Activated CD8-positive, alpha-beta memory T cell treated with anti-CD3 and anti-CD28 coated beads, Interleukin-2, amount 50 U/mL, for 24 hours (primary cell): ENCODE measurements at regions not wholly inside any gene's neighbourhood (a gene's known extent, or its start where the extent isn't known, plus 50 kb on each side); places are given as distances from the start of the nearest gene placed in this dataset.
"Not testable (repeated sequence)": the region's sequence is repeated elsewhere in the genome, so short reads cannot be mapped to it uniquely, and the experiment has no call there.

Experiments
- DNase-seq: peaks from one replicate; pipeline ENCODE4 v3.0.0-alpha.2; 2020; ENCODE audit errors: extremely low read depth

DNA sequence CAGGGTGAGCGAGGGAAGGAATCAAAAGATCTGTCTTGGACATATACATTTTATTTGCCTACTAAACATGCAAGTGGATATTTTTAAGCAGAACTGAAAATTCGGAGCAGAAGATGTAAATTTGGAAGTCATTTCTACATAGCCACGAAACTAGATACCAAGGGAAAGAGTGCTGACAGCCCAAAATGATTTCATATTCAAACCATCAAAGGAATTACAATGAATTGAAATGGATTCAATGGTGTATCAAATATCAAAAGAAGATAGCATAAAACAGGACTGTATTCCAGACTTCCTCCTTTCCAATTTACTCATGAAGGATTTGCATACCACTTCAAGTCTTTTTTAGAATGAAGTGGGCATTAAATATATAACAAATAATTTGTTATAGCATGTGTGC lies 313.5 kb upstream of the KITLG start:
- DNase-seq, result no peak

DNA sequence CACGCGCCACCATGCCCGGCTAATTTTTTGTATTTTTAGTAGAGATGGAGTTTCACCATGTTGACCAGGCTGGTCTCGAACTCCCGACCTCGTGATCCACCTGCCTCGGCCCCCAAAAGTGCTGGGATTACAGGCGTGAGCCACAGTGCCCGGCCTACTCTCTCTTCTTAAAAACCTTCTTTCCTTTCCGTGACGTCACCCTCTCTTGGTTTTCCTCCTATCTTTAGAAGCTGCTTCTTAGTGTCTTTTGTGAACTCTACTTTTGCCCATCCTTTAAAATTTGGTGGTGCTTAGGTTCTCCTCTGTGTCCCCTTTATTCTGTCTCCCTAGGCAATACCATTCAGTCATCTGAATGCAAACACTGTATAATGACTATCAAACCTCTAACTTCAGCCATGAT lies 311.2 kb upstream of the KITLG start:
- DNase-seq, result not testable (repeated sequence)

DNA sequence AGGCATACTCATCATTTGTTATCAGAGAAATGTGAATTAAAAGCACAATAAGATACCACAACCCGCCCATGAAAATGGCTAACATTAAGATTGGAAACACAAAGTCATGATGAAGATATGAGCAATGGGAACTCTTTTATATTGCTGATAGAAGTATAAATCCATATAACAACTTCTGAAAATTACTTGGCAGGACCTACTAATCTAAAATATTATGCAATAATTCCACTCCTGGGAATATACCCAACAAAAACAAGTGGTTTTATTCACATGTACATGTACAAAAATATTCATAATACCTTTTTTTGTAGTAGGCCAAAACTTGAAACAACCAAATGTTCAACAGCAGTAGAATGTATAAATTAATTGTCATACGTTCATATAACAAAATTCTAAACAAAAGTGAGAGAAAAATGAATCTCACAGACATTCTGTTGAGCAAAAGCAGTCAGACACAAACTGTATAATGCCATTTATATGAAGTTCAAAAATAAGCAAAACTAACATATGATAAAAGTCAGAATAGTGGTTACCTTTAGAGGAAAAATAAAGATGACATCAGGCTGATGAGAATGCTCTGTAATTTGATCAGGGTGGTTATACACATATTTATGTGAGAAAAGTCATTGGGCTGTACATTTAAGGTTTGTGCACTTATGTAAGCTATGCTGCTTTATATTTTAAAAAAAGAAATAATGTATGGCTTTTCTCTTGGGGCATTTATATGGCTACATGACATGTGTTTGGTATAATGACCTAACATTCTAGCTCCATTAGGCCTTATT lies 309.2 kb upstream of the KITLG start:
- no peak for DNase-seq

DNA sequence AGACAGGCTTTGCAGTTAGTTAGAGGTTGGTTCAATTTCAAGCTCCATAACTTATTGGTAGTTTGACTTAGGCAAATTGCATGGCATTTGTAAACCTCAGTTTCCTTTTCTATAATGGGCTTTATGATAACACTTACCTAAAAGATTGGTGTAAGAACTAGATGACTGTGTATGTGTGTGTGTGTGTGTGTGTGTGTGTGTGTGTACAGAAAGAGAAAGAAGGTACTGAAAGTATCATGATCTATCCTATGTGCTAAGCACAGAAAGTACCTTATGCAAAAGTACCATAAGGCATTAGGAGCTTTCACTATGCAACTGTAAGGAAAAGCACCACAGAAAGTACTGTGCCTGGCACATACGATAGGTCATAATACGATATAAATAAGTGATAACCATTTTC lies 304.3 kb upstream of the KITLG start:
- no peak for DNase-seq

DNA sequence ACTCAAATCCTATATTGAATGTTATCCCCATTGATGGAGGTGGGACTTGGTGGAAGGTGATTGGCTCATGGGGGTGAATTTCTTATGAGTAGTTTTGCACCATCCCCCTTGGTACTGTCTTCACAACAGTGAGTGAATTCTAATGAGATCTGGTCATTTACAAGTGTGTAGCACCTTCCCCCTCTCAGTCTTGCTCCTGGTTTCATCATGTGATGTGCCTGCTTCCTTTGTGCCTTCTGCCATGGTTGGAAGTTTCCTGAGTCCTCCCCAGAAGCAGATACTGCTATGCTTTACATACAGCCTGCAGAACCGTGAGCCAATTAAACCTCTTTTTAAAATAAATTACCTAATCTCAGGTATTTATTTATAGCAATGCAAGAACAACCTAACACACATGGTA lies 302.4 kb upstream of the KITLG start:
- no peak for DNase-seq

DNA sequence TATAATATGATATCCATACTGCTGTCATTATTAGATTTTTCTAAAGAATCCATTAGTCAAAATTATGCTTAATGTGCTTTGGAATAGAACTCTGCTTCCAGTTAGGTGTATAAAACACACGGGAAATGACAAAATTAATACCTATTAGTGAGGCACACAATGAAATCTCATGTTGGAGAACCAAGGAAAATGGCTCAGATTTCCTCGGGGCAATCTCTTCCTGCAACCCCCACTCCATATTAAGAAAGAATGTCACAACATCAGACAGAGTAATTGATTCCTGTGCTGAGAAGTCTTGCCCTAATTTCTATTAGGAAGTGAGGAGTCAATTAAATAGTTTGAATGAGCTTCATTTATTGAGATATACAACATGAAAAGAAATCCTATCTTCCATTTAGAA lies 299.8 kb upstream of the KITLG start:
- no peak for DNase-seq

DNA sequence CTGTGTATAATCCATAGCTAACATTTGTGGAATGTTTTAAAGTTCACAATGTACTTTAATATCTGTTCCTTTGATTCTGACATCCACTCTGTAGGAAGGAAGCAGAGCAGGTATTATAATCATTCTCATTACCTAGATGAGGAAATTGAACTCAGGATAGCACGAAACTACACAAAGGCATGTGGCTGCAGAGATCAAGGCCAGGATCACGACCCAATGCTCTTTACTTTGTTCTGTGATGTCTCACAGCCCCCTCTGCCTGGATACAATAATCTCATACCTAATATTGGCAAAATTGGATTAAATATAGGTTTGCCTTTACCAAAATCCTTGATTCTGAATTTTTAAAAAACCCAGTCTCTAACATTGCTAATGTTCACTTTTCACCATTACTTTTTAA lies 298.0 kb upstream of the KITLG start:
- no peak for DNase-seq

DNA sequence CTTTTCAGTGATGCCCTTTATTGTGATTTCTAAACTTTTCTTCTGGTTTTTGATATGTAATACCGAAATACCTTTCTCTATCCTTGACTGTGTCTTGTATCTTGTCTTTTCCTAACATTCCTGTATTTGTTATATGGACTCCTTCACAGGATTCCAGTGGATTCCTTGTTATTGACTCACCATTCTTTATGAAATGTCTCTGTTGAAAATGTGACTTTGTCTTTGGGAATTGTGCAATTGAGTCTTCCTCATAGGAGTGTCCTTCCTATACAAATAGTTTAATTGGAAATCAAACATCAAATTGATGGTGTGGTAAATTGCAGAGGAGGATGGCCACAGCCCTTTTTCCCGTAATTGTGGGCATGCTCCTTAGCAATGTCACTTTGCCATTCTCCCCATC lies 296.6 kb upstream of the KITLG start:
- no peak for DNase-seq

DNA sequence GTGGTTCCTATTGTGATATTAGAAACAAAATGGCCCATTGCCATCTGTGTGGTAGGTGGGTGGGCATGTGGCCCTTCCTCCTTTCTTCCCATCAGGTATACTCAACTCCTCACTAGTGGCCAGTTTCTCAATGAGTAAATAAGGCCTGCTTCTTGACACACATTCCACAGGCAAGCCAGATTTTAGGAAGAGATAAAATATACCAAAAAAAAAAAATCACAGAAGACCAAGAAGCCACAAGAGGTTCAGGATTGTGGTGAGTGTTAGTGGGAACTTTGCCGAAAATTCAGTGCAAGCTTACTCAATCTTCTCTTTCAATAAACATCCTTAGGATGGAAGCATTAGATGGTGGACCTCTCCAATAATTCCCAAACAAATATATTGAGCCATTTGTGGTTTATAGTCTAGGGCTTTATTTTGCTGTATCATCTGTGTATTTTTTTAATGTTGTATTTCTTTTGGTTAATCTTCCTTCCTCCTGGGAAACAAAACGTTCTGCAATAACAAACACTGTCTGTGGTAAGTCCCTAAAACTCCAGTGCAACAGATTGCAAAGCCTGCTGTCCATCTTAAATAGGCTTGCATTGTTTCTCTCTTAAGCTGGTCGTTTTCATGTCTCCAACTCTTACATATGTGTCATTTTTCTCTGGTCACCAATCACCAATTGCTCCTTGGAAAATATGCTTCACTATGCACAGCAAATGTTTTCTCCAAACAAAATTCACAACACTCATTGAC lies 289.9 kb upstream of the KITLG start:
- no peak for DNase-seq

DNA sequence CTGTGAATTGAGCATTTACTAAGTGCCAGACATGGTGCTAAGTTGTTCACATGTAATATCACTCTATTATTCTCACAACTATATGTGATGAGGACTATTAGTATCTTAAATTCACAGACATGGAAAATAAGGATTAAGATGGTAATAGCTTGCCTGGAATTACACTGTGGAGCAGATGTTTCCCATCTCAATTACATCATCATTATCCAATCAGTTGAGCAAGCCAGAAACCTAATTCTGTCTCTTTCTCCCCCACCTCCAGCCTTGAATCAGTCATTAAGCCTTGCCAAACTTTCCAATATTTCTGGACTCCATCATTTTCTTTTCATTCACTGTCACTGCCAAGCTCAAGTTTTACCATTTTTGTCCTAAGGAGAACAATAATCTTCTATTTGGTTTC lies 287.8 kb upstream of the KITLG start:
- no peak for DNase-seq

DNA sequence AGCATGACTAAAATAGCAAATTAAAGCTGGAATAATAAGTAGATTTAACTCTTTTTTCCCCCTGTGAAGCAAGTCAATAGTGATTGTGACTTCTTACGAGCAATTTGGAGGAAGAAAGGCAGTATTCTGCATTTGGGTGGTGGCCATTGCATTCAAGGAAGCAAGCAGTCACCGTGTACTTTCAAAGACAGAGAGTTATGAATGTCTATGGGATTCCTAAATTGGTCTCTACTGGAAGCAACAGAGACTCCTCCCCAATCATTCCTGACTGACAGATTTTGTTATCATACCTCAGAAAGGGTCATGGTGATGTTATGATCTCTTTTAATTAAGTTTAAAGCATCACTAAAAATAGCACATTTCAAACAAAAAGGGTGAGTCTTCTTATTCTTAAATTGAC lies 287.2 kb upstream of the KITLG start:
- DNase-seq, result no peak

DNA sequence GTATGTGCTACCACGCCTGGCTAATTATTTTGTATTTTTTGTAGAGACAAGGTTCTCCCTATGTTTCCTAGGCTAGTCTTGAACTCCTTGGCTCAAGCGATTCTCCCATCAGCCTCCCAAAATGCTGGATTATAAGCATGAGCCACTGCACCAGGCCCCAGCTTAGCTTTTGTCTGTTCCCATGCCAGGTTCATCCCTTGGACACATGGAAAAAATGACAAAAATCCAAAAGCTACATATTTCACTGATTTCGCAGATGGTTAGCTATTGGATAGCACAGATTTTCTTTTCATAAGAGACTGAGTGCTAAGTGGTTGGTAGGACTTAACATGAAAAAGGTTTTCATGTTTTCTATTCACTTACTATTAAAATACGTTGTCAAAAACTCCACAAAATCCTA lies 286.6 kb upstream of the KITLG start:
- no peak for DNase-seq

DNA sequence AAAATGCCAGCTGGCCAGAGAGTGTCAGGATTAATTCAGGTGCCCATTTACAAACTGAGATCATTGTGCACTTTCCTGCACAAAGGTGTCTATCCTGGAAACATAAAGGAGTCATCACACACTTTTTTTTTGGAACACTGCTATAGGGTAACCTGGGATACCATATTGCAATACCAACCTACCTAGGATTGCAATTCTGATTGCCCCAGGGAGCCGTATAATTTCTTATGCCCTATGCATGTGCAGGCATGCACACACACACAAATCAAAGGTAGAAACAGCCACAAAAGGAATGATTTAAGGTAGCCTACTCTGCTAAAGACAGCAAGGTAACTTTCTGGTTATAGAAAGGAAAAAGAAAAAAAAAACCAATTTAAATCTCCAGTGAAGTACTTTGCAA lies 285.3 kb upstream of the KITLG start:
- no peak for DNase-seq

DNA sequence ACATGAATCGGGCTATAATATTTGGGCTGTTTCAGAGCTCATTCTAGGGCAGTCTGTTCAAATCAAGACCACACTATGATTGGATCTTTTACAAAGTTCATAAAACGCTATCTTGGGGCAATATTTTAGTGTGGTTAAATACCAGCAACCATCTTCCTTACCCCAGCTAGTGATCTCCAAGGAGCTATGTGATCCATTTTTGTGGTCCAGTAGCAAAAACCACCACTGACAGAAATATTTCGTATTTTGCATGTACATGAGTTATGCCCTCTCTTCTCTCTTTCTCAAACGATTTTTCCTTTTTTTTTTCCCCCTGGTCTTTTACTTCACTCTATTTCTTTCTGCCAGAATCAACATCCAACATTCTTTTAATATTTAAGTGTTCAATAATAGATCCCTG lies 280.6 kb upstream of the KITLG start:
- no peak for DNase-seq

DNA sequence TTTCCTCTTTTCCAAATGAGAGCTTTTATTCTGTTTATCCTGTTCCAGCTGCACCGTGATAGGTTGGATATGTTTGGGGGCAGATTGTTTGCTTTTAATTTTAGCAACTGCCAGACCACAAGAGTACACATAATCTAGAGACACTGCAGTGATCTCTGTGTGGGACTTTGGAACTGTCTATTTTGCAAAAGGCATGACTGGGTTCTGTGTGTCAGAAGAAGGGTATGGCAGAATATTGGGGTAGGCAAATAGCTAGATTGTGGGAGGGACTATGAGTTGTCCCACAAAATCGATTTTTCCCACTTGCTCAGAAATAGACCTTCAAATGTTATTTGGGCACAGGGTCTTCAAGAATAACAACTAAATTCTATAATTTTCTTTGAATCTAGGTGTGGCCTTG lies 275.9 kb upstream of the KITLG start:
- no peak for DNase-seq

DNA sequence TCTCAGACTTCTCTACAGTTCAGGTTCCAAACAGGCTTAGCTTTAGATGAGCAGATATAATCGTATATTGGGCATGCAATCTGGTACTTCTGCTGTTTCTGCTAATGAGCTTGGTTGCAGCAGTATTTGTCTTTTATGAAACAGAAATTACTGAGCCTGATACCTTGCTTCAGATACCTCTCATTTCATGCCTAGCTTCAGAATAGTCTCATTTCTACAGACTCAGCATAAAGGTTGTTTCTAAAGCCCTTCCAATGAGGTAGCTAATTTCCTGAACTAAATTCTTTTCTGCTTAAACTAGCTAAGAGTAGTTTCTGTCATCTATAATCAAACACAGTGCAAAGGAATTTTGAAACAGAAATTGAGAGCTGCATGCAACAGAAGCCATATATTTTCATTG lies 275.0 kb upstream of the KITLG start:
- DNase-seq, result no peak

DNA sequence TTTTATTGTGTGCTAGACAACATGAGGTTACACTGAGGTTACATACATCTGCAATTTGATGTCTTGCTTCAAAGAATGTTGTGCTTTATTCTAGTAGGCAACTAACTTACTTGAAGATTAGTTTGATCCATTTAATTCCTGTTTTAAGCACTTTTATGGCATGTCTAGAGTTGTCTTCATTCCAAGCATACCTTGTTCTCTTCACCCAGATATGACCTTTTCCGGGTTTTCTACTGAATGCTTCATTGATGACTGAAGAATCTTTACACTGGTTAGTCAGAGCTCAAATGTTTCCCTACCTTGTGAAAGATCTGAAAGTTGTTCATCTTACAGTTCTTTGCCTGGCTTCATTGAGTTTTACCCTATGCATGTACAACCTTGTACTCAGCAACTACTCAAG lies 274.0 kb upstream of the KITLG start:
- no peak for DNase-seq

DNA sequence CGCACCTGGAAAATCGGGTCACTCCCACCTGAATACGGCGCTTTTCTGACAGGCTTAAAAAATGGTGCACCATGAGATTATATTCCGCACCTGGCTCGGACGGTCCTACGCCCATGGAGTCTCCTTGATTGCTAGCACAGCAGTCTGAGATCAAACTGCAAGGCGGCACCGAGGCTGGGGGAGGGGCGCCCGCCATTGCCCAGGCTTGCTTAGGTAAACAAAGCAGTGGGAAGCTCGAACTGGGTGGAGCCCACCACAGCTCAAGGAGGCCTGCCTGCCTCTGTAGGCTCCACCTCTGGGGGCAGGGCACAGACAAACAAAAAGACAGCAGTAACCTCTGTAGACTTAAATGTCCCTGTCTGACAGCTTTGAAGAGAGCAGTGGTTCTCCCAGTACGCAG lies 267.0 kb upstream of the KITLG start:
- DNase-seq, result not testable (repeated sequence)

DNA sequence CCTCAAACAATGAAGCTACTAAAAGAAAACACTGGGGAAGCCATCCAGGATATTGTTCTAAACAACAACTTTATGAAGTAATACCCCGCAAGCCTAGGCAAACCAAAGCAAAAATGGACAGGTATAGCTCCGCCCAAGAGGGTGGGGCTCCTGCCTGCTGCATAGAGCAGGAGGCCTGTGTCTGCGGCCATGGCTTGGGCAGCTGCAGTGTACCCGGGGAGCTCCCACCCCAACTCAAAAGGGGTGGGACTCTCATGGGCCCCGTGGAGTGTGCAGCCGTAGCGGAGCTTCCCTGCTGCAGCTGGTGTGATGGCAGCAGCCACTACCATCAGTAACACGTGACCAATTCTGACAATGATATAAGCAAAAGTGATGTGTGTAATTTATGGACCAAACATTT lies 264.2 kb upstream of the KITLG start:
- no peak for DNase-seq

DNA sequence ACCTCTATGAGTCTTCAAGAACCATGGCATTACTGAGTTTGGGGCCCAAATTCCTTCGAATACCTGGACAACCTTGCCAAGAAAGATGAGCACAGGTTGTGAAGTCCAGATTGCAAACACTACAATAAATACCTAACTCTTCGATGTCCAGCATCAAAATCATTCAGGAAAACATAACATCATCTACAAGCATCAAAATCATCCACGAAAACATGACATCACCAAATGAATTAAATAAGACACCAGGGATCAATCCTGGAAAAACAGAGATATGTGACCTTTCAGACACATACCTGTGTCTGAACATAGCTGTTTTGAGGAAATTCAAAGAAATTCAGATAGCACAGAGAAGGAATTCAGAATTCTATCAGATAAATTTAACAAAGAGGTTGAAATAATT lies 262.0 kb upstream of the KITLG start:
- DNase-seq, result no peak

DNA sequence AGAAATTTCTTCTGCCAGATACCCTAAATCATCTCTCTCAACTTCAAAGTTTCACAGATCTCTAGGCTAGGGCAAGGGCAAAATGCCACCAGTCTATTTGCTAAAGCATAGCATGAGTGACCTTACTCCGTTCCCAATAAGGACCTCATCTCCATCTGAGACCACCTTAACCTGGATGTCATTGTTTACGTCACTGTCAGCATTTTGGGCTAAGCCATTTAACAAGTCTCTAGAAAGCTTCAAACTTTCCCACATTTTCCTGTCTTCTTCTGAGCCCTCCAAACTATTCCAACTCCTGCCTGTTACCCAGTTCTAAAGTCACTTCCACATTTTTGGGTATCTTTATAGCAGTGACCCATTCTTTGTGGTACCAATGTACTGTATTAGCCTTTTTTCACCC lies 259.2 kb upstream of the KITLG start:
- no peak for DNase-seq

DNA sequence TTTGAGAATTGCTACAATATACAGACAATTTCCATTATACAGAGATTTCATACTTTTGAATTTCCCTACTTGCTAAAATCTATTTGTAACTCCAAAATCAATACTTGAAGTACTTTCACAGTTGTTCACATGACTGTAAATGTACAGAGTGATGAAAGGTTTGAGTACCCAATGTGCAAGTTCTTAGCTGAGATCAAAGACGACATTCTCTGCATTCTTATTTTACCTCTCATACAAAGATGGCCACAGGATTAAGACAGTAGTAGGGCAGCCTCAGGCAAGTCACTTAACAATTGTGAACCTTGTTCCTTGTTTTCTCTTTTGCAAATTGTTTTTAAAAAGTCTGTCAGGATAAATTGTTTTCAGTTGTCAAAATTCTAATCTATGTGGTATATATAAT lies 255.9 kb upstream of the KITLG start:
- DNase-seq, result no peak

DNA sequence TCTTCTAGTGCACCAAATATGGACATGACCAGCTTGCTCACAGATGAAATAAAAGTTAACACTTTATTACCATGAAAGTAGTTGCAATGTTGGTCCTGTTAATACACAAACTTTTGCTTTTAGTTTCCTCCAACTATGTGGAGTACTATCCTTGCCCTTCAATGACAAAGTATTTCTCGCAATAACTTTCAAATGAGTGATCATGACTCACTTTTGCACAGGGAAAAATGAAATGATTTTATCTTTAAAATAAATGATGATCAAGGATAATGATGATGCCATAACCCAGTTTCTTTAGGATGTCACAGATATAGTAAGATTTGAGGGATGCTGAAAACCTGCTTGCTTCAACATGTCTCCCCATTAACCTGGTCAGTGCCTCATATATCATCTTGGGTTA lies 254.0 kb upstream of the KITLG start:
- no peak for DNase-seq

DNA sequence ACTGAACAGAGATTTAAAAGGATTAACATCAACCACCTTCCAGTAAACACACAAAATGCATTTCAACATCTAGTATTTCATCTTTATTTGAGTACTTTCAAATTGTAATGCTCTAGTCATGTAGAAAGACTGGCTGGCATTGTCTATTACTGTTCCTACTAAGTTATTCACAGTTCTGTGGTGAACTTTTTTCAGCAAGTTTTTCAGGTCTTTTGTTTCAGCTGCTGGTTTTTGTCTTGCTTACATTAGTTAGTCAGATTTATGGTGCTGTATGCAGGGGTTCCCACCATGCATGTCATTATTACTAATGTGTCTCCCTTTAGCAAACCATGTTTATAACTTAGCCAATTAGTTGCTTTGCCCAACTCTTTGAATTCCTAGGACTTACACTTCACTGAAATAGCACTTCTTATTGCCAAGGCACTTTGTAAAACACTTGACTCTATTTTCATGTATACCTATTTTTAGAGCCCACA lies 253.4 kb upstream of the KITLG start:
- DNase-seq, result no peak
